DOHH2 (cell line): ENCODE measurements at regions not wholly inside any gene's neighbourhood (a gene's known extent, or its start where the extent isn't known, plus 50 kb on each side); places are given as distances from the start of the nearest gene placed in this dataset.

ENCODE experiments used
- CTCF ChIP-seq: fragments of 200-600 bp; sonication (generic); IDR thresholded peaks from one replicate; pipeline ENCODE4 v1.5.1; 2014; ENCODE audit warnings: antibody characterized with exemption, mild to moderate bottlenecking, low read depth, low read length; ENCODE audit not compliant: poor library complexity, severe bottlenecking
- EZH2phosphoT487 ChIP-seq: fragments of 200-600 bp; sonication (generic); IDR thresholded peaks from 2 replicates; pipeline ENCODE4 v1.6.1; 2017; ENCODE audit warnings: borderline replicate concordance, mild to moderate bottlenecking, antibody characterized with exemption, low read length, moderate library complexity, mixed read lengths

- TF ChIP-seq EZH2phosphoT487 = no peak
- no peak for TF ChIP-seq CTCF
Measured at GRCh38 chr2:150284116-150284515, 203.4 kb downstream of the RND3 start.
